HG03095 (cell line): ENCODE measurements at regions not wholly inside any gene's neighbourhood (a gene's known extent, or its start where the extent isn't known, plus 50 kb on each side); places are given as distances from the start of the nearest gene placed in this dataset.
"Not testable (repeated sequence)": the region's sequence is repeated elsewhere in the genome, so short reads cannot be mapped to it uniquely, and the experiment has no call there.

Source experiments
- ATAC-seq: cut with Tn5 transposase; IDR thresholded peaks from one replicate; pipeline ENCODE4 v1.9.1; 2021; ENCODE audit warnings: moderate library complexity; ENCODE audit not compliant: unreplicated experiment

GRCh38 chr2:6103372-6103771 lies 411.2 kb downstream of the SOX11 start:
- ATAC-seq: no peak

DNA sequence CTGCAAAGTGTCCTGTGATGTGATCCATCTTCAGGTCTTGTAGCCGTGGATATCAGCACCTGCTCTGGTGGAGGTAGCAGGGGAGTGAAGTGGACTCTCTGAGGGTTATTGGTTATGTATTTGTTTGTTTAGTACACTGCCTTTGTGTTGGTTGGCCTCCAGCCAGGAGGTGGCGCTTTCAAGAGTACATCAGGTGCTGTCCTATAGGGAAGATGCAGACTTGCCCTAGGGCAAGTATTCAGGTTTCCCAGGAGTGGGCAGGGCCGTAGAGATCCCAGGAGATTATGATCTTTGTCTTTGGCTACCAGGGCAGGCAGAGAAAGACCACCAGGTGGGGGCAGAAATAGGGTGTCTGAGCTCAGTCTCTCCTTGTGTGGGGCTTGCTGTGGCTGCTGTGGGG lies 411.8 kb downstream of the SOX11 start:
- no peak for ATAC-seq

DNA sequence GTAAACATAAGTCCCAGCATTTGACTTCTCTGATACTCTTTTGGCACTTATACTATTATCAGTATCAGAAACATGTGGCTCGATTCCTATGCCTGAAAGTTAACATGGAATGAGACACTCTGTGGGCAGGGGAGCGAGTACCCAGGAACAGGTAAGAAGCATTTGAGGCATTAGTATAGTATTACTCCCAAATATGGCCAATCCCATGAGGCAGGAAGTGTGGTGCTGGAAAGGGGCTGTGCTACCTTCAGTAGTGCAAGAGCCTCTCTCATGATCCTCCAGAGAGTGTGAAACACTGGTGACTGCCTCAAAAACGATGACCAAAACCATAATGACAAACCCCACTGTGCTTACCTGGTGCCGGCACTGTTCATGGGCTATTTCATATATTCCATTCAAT lies 415.1 kb downstream of the SOX11 start:
- ATAC-seq: no peak

DNA sequence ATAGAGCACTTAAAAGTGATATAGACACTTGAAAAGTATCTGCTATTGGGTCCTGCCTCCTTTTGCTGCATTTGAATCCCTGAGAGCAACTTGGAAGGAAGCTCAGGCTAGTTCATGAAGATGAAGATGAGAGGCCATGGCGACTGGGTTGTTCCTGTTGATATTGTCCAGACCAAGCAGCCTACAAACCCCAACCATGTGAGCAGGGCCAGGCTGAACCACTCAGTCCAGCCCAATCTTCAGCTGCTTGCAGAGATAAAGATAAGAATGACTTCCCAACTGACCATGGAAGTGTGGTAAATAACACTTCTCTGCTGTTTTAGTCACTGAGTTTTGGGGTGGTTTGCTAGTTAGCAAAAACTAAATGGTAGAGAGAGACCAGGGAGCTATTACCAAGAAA lies 417.6 kb downstream of the SOX11 start:
- ATAC-seq: no peak

DNA sequence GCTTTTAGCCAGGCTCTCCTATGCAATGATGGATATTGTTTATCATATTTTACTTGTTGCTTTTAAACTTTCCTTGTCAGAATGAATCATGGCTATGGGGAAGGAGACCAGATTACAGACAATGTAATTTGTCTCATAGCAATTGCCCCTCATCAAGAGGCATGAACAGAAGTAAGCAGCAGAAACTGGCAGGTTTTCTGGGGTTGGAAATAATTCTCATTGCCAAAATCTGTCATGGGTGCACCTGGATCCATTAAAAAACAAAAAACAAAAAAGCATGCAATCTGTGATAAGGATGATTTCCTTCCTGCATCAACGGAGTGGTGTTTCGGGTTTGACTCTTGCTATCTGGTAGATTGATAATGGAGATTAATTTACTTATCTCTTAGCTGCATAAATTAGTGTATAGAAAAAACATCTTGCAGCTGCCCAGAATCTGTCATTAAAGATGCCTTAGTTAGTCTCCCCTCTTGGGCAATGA lies 419.6 kb downstream of the SOX11 start:
- no peak for ATAC-seq

DNA sequence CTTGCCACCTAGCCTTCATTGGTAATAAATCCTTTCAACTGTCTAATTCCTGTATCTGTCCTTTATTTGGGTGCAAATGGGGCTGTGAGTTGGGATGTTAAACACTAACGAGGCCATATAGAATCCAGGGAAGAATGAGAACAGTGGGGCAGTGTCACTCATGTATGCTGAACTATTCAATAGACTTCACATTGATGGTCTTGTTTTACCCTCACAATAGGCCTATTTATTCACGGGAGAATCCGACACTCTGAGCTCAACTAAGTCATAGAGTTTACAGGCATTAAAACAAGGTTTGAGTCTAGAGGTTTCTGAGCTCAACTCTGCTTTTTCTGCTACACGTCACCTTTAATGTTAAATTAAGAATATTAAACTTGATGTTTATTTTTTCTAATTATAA lies 421.6 kb downstream of the SOX11 start:
- no peak for ATAC-seq

GRCh38 chr2:6127718-6128117 lies 435.5 kb downstream of the SOX11 start:
- ATAC-seq: no peak

GRCh38 chr2:6139142-6139541 lies 447.0 kb downstream of the SOX11 start:
- no peak for ATAC-seq

DNA sequence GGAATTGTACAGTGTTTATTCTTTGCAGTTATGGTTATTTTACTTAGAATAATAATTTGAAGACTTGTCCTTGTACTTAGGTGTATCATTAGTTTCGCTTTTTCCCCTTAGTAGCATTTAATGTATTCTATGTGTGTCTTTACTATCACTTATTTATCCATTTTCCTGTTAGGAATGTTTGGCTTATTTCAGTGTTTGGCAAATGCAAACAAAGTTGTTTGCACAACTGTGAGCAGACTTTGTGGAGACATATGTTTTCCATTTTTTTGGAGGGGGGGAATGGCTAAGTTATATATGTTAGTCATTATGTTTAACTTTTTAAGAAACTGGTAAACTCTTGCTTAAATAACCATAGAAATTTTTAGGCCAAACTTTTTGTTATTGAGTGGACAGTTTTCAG lies 447.7 kb downstream of the SOX11 start:
- no peak for ATAC-seq

DNA sequence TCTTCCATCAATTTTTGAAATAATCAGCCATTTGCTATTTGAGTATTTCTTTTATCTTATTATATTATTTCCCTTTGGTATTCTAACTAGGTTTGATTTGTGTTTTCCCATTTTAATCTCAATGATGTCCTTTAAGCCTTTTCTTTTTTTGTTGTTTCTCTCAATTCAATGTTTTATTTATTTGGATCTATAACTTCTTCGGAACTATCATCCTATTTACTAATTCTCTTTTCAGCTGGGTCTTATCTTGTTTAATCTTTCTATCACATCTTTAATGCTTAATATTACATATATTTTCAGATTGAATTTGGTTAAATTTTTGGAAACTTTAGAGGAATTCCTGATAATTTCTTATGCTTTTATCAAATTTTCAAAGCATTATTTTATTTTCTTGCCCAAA lies 448.3 kb downstream of the SOX11 start:
- no peak for ATAC-seq

DNA sequence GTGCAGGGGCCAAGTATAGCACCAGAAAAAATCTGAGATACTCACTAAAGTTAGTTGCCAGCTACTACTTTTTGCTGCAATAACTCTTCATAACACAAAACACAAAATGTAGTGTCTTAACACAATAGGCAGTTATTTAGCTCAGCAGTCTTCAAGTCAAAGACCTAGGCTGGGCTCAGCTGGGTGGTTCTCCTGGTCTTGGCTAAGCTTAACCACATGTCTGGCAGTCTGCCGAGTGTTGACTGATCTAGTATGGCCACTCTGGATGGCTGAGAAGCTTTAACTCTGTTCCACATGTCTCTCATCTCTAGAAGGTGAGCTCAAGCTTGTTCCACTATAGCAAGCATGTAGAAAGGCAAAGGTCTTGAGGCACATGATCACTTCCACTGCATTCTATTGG lies 451.6 kb downstream of the SOX11 start:
- ATAC-seq: no peak

DNA sequence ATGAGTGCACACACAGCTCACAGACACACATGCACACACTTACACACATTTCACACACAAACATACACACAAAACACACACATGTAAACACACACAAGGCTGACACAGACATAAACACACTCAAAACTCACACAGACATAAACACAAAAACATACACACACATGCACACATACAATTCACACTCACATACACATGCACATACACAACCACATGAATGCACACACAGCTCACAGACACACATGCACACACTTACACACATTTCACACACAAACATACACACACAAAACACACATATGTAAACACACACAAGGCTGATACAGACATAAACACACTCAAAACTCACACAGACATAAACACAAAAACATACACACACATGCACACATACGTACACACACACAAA lies 455.0 kb downstream of the SOX11 start:
- ATAC-seq: not testable (repeated sequence)

- ATAC-seq: no peak
These were observed 456.7 kb downstream of the SOX11 start for GRCh38 chr2:6148882-6149281.

DNA sequence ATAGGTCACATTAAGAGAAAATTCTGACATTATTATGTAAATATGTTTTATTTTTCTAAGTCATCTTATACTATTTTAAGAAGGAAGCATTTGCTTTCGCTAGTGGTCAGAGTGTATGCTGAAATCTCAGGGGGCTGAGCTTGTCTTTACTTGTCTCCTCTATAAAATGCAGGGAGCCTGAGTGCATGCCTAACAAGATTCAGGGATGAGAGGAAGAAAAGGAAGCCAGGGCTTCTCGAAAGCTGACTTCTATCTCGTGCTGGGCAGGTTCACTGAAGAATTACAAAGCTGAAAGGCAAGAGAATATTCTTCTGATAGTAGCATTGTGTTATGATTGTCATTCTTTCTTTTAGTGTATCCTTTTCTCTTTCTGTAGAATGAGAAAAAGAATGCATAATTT lies 467.4 kb downstream of the SOX11 start:
- ATAC-seq: no peak

- no peak for ATAC-seq
These were observed 471.7 kb downstream of the SOX11 start for GRCh38 chr2:6163932-6164331.

DNA sequence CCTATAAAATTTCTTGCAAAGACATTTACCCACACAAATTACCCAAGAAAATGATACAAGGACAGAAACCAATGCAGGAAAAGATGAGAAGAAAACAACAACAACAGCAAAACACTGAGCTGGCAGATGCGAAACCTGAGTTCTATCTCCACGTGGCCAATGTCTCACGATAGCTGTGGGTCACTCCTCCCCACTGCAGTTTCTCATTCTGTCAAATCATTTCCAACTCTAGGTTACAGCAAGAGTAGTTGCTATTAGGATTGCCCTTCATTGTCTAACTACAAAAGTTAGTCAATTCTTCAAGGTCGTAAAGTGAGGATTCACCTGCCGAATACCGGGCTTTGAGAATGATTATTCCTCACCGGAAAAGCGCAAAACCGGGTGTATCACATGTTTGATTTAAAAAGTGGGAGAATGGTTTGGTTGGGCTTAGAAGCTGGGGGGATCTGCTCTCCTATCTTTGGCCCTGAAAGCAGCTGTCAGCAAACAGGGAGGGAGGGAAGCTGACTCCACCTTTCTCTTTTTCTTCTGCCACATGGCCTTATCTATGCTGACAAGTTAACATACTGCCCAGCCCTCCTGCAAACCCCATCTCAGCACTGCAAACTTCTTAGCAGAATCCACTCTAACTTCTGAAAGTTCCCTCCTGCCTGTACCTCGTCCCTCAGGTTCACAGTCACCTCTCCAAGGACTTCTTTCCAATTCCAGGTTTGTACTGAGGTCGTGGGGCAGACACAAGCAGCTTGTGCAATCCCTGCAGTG lies 473.0 kb downstream of the SOX11 start:
- no peak for ATAC-seq

- no peak for ATAC-seq
These were observed 475.5 kb downstream of the SOX11 start for GRCh38 chr2:6167592-6168138.

DNA sequence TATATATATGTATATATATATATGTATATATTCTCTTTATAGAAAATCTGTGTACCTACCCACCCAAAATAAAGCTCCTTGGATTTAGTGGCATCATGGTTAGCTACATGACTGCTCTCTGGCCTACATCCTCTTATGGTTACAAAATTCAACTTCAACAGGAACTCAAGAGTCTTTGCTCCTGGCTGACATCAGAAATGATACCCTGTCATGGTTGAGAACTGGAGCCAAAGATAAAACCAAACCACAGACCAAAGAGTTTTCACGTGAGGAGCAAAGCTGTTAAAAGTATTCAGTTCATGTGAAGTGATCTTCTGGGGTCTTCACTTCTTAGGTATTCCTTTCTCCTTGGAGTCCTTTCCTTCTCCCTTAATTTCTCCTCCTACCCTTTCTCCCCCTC lies 476.3 kb downstream of the SOX11 start:
- no peak for ATAC-seq

GRCh38 chr2:6171294-6171693 lies 479.1 kb downstream of the SOX11 start:
- no peak for ATAC-seq

GRCh38 chr2:6177811-6178210 lies 485.6 kb downstream of the SOX11 start:
- no peak for ATAC-seq

GRCh38 chr2:6181525-6181924 lies 489.3 kb downstream of the SOX11 start:
- no peak for ATAC-seq

GRCh38 chr2:6181926-6182325 lies 489.7 kb downstream of the SOX11 start:
- ATAC-seq: no peak

GRCh38 chr2:6183226-6183625 lies 491.0 kb downstream of the SOX11 start:
- no peak for ATAC-seq
